ENCODE measurements at regions not wholly inside any gene's neighbourhood (a gene's known extent, or its start where the extent isn't known, plus 50 kb on each side); places are given as distances from the start of the nearest gene placed in this dataset.
"Not testable (repeated sequence)": the region's sequence is repeated elsewhere in the genome, so short reads cannot be mapped to it uniquely, and the experiment has no call there.

DNA sequence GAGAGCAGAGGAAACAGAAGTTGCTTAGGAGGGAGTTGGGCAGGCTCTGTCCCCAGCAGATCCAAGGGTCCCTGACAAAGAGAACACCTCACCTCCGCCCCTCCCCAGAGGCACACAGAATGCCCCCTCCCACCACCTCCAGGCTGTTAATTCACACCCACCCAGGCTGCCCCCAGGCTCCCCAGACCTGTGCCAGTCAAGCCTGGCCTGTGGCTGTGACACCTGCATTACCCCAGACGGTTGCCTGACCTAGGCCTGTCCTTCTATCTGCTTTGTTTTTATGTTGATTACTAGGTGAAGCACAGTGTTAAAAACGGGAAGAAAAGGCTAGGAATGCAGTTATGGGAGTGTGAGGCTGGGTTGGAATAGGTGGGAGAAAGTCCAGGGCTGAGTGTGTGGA, 250.8 kb upstream of the PLGLB2 start:
- H3K9ac ChIP-seq (ENCODE audit: low read length); H4K91ac ChIP-seq (ENCODE audit: low read length); H2AFZ ChIP-seq (ENCODE audit: low read depth, low read length); H2BK15ac ChIP-seq (ENCODE audit: low read depth, poor library complexity, severe bottlenecking); H3K79me1 ChIP-seq (replicated peaks; ENCODE audit: low read length, poor library complexity, severe bottlenecking); H2BK120ac ChIP-seq (ENCODE audit: low read depth, low read length); H3K27me3 ChIP-seq (ENCODE audit: control insufficient read depth in 1 of 2, insufficient read depth in 1 of 2, low read length in 2 of 2); H3K4me1 ChIP-seq (ENCODE audit: control insufficient read depth, insufficient read depth, low read depth, low read length); H3K27ac ChIP-seq (ENCODE audit: low read length, poor library complexity, severe bottlenecking); H2AK5ac ChIP-seq (ENCODE audit: low read length, severe bottlenecking); H4K8ac ChIP-seq (ENCODE audit: low read length); H3K14ac ChIP-seq (ENCODE audit: low read length in 2 of 2); H3K9me3 ChIP-seq (ENCODE audit: control insufficient read depth, low read length); H3K23ac ChIP-seq (ENCODE audit: low read length in 2 of 2); H3K4ac ChIP-seq (ENCODE audit: low read depth in 1 of 2, low read length in 2 of 2); H3K18ac ChIP-seq (ENCODE audit: low read depth in 1 of 2, low read length in 2 of 2); H3K4me2 ChIP-seq (ENCODE audit: low read length, poor library complexity, severe bottlenecking); H2BK12ac ChIP-seq (ENCODE audit: low read length in 2 of 2); DNase-seq; H3K4me3 ChIP-seq (ENCODE audit: insufficient read depth in 1 of 2, low read depth in 1 of 2, low read length in 2 of 2); H2BK5ac ChIP-seq (ENCODE audit: low read depth, low read length, poor library complexity, severe bottlenecking); H3K36me3 ChIP-seq (ENCODE audit: control insufficient read depth in 1 of 2, insufficient read depth in 2 of 2, low read depth in 1 of 2, low read length in 2 of 2): not testable (repeated sequence)
- no CpG with 5 or more reads among the region's 3 CpGs for WGBS

DNA sequence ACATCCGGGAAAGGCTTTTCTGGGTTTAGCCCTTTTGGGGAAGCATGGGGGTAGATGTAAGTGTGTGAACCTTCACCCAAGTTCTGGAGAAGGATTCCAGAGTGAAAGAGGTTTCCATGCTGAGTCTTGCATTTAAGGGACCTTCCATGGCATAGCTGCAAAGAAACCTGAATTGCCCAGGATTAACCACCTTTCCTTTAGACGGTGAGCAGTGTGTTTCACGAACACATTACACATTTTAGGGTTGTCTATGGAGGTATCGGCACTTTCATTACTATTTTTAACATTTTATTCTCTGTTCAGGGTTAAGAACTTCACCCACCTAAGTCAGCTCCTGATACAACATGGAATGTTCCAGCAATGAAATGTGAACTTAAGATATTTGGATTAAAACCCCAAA, 250.2 kb upstream of the PLGLB2 start:
- H2BK5ac ChIP-seq (ENCODE audit: low read depth, low read length, poor library complexity, severe bottlenecking); H3K79me1 ChIP-seq (replicated peaks; ENCODE audit: low read length, poor library complexity, severe bottlenecking); DNase-seq; H2BK15ac ChIP-seq (ENCODE audit: low read depth, poor library complexity, severe bottlenecking); H2AK5ac ChIP-seq (ENCODE audit: low read length, severe bottlenecking); H3K4me1 ChIP-seq (ENCODE audit: control insufficient read depth, insufficient read depth, low read depth, low read length); H3K18ac ChIP-seq (ENCODE audit: low read depth in 1 of 2, low read length in 2 of 2); H3K36me3 ChIP-seq (ENCODE audit: control insufficient read depth in 1 of 2, insufficient read depth in 2 of 2, low read depth in 1 of 2, low read length in 2 of 2); H3K4ac ChIP-seq (ENCODE audit: low read depth in 1 of 2, low read length in 2 of 2); H3K23ac ChIP-seq (ENCODE audit: low read length in 2 of 2); H4K91ac ChIP-seq (ENCODE audit: low read length); H3K14ac ChIP-seq (ENCODE audit: low read length in 2 of 2); H3K9me3 ChIP-seq (ENCODE audit: control insufficient read depth, low read length); H3K4me2 ChIP-seq (ENCODE audit: low read length, poor library complexity, severe bottlenecking); H4K8ac ChIP-seq (ENCODE audit: low read length); H2BK12ac ChIP-seq (ENCODE audit: low read length in 2 of 2); H3K27ac ChIP-seq (ENCODE audit: low read length, poor library complexity, severe bottlenecking); H2BK120ac ChIP-seq (ENCODE audit: low read depth, low read length); H3K27me3 ChIP-seq (ENCODE audit: control insufficient read depth in 1 of 2, insufficient read depth in 1 of 2, low read length in 2 of 2); H2AFZ ChIP-seq (ENCODE audit: low read depth, low read length); H3K4me3 ChIP-seq (ENCODE audit: insufficient read depth in 1 of 2, low read depth in 1 of 2, low read length in 2 of 2): not testable (repeated sequence)
- peak overlapping the region; percentile 54 for H3K9ac ChIP-seq (ENCODE audit: low read length)
- WGBS, result no CpG with 5 or more reads among the region's 4 CpGs

DNA sequence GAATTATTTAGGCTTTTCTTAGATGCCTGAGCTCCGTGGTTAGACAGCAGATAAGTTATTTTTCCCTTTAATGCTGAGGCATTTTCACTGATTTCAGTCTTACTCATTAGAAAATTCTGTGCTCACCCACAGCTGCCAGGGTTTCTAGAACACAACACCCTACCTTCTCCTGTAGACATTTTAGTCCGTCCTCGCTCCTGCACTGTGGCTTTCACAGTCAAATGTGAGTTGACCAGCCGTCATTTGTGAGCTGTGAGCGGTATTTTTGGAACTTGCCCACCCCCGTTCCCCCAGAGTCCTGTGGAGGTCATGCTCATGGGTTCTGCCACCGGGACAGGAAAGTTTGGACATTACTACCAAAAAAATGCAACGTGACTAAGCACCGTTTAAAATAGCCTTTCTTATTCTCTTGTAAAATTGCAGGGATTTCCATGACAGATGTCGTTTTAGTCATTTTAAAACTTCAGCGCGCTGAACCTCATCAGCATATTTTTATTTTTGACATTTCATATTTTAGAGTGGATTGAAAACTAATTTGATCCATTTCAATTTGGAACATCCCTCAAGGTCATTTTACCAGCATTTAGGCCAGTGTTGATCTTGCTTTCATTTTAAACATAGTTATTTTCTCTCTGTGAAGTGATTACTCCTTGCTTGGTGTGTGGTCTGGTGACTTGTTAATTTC, 249.6 kb upstream of the PLGLB2 start:
- H4K91ac ChIP-seq (ENCODE audit: low read length); H3K23ac ChIP-seq (ENCODE audit: low read length in 2 of 2); H3K4me2 ChIP-seq (ENCODE audit: low read length, poor library complexity, severe bottlenecking); H3K9me3 ChIP-seq (ENCODE audit: control insufficient read depth, low read length); H3K14ac ChIP-seq (ENCODE audit: low read length in 2 of 2); H3K4me1 ChIP-seq (ENCODE audit: control insufficient read depth, insufficient read depth, low read depth, low read length); H3K36me3 ChIP-seq (ENCODE audit: control insufficient read depth in 1 of 2, insufficient read depth in 2 of 2, low read depth in 1 of 2, low read length in 2 of 2); H3K18ac ChIP-seq (ENCODE audit: low read depth in 1 of 2, low read length in 2 of 2); H3K79me1 ChIP-seq (replicated peaks; ENCODE audit: low read length, poor library complexity, severe bottlenecking); H2AFZ ChIP-seq (ENCODE audit: low read depth, low read length); DNase-seq; H2BK5ac ChIP-seq (ENCODE audit: low read depth, low read length, poor library complexity, severe bottlenecking); H2BK12ac ChIP-seq (ENCODE audit: low read length in 2 of 2); H2BK120ac ChIP-seq (ENCODE audit: low read depth, low read length); H3K27me3 ChIP-seq (ENCODE audit: control insufficient read depth in 1 of 2, insufficient read depth in 1 of 2, low read length in 2 of 2); H3K4ac ChIP-seq (ENCODE audit: low read depth in 1 of 2, low read length in 2 of 2); H3K27ac ChIP-seq (ENCODE audit: low read length, poor library complexity, severe bottlenecking); H2AK5ac ChIP-seq (ENCODE audit: low read length, severe bottlenecking); H2BK15ac ChIP-seq (ENCODE audit: low read depth, poor library complexity, severe bottlenecking): not testable (repeated sequence)
- peak overlapping the region; percentile 70 for H3K9ac ChIP-seq (ENCODE audit: low read length)
- H4K8ac ChIP-seq (ENCODE audit: low read length), result peak overlapping the region; percentile 54
- H3K4me3 ChIP-seq (ENCODE audit: insufficient read depth in 1 of 2, low read depth in 1 of 2, low read length in 2 of 2), result peak overlapping the region in 1 of 2 experiments; percentile 44
- WGBS, result no CpG with 5 or more reads among the region's 12 CpGs

DNA sequence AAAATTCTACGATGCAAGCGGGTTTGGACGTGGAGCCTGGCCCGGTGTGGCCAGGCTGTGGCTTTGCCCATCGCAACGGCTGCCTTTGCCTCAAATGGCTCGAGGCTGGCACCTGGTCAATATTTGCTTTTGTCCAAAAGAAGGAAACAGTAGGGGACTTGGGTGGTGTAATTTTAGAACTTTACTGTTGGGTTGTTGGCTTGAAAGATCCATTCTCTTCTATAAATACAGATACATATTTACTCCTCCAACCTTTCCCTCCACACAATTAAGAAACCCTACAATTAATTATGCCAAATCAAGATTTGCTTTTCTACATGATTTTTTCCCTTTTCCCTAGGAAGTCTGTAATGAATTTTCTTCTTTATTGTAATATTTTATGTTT, 249.0 kb upstream of the PLGLB2 start:
- not testable (repeated sequence) for DNase-seq; H2AK5ac ChIP-seq (ENCODE audit: low read length, severe bottlenecking); H3K79me1 ChIP-seq (replicated peaks; ENCODE audit: low read length, poor library complexity, severe bottlenecking); H2AFZ ChIP-seq (ENCODE audit: low read depth, low read length); H3K4ac ChIP-seq (ENCODE audit: low read depth in 1 of 2, low read length in 2 of 2); H3K4me3 ChIP-seq (ENCODE audit: insufficient read depth in 1 of 2, low read depth in 1 of 2, low read length in 2 of 2); H3K27me3 ChIP-seq (ENCODE audit: control insufficient read depth in 1 of 2, insufficient read depth in 1 of 2, low read length in 2 of 2); H4K91ac ChIP-seq (ENCODE audit: low read length); H2BK120ac ChIP-seq (ENCODE audit: low read depth, low read length); H2BK12ac ChIP-seq (ENCODE audit: low read length in 2 of 2); H3K4me2 ChIP-seq (ENCODE audit: low read length, poor library complexity, severe bottlenecking); H3K27ac ChIP-seq (ENCODE audit: low read length, poor library complexity, severe bottlenecking); H3K36me3 ChIP-seq (ENCODE audit: control insufficient read depth in 1 of 2, insufficient read depth in 2 of 2, low read depth in 1 of 2, low read length in 2 of 2); H3K9me3 ChIP-seq (ENCODE audit: control insufficient read depth, low read length); H3K18ac ChIP-seq (ENCODE audit: low read depth in 1 of 2, low read length in 2 of 2); H3K14ac ChIP-seq (ENCODE audit: low read length in 2 of 2); H2BK5ac ChIP-seq (ENCODE audit: low read depth, low read length, poor library complexity, severe bottlenecking); H2BK15ac ChIP-seq (ENCODE audit: low read depth, poor library complexity, severe bottlenecking); H3K4me1 ChIP-seq (ENCODE audit: control insufficient read depth, insufficient read depth, low read depth, low read length); H4K8ac ChIP-seq (ENCODE audit: low read length); H3K23ac ChIP-seq (ENCODE audit: low read length in 2 of 2)
- no CpG with 5 or more reads among the region's 7 CpGs for WGBS
- H3K9ac ChIP-seq (ENCODE audit: low read length), result peak overlapping the region; percentile 70

All from mesenchymal stem cell (in vitro differentiated cells and primary cell).